Activated T-helper 9 cell treated with anti-CD3 and anti-CD28 coated beads, Interleukin-2, amount 50 U/mL, for 16 hours (primary cell): ENCODE measurements at regions not wholly inside any gene's neighbourhood (a gene's known extent, or its start where the extent isn't known, plus 50 kb on each side); places are given as distances from the start of the nearest gene placed in this dataset.

Source experiments
- DNase-seq: peaks from one replicate; pipeline ENCODE4 v3.0.0-alpha.2; 2020; ENCODE audit warnings: low read depth

DNA sequence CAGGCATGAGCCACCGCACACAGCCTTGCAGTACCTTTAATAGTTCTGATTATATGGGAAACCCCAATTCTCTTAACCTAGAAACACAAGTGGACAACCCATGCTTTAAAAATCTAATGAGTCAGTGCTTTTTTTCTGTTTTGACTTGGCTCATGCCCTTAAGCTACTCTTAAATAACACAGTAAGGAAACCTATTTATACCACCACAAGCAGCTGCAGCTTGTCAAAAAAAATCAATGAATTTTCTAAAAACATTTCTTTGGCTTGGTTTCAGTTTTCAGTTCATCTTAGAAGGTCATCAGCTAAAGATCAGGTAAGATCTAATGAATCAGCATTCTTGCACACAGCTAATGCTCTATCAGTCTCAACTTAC, 124.1 kb upstream of the DST start:
- no peak for DNase-seq

DNA sequence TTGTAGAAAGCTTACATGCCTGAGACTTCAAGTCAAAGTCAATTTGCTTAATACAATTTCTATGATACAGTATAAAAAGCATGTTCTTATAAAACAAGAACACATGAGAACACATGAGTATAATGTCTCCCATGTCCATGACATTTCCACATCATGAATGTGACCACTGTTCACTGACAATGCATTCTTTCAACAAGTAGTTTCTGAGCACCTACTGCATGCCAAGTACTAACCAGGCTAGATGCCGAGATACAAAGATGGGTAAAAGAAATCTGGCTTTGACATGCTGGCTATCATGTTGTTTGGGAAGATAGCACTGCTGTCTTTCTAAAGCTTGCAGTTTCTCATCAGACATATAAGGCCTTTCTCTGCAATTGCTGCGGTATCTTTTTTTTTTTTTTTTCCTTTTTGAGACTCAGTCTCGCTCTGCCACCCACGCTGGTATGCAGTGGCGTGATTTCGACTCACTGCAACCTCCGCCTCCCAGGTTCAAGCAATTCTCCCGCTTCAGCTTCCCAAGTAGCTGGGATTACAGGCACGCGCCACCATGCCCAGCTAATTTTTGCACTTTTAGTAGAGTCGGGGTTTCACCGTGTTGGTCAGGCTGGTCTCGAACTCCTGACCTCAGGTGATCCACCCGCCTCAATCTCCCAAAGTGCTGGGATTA, 123.6 kb upstream of the DST start:
- no peak for DNase-seq

DNA sequence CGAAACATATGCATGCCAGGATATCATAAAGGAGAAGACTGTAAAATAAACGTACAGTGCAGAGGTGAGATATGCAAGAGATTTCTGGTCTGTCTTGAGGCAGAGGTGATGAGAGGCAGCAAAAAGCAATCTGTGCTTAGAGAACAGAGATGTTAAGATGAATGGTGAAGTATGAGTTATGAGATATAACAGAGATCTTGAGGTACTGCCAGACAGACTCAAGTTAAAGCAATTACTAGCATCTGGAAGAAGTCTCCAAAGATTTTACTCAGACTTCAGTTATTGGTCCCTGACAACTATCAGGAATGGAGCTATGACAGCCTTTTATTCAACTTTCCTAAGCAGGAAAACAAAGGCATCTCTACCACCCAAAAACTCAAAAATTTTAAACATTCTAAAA, 122.8 kb upstream of the DST start:
- no peak for DNase-seq

DNA sequence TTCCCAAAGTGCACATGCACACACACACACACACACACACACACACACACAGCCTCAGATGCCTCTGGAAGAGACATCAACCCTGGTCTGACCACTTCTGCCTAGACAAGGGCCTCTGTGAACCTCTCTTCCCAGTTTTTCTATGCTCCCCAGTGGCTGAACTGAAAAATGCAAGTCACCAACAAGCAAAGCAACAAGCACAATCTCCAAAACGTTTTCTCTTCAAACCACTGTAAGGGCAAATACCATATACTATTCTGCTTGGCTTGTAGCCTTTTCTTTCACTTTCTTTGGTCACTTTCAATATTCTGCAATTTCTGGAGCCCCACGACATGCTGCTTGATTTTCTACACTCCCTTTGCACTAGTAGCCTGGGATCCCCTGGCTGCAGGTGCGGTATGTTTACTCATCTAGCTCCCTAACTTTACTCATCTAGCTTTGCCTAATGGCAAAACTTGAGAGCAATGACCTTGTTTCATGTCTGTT, 121.4 kb upstream of the DST start:
- DNase-seq, result no peak

DNA sequence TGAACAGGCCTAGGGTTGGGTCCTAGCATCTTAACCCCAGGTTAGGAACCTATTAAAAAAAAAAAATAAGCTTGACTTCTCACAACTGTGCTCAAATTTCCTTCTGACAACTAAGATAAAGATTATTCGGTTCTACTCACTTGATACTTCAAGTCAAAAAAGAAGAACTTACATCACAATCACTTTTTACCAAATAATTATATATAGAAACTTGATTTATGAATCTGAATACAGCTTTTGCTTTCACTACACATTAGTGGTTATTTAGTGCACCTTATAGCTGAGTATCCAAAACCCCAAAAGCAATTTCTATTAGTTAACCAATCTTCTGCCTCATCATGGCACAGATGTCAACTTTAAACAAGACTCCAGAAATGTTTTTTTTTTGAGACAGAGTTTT, 119.0 kb upstream of the DST start:
- DNase-seq, result no peak

DNA sequence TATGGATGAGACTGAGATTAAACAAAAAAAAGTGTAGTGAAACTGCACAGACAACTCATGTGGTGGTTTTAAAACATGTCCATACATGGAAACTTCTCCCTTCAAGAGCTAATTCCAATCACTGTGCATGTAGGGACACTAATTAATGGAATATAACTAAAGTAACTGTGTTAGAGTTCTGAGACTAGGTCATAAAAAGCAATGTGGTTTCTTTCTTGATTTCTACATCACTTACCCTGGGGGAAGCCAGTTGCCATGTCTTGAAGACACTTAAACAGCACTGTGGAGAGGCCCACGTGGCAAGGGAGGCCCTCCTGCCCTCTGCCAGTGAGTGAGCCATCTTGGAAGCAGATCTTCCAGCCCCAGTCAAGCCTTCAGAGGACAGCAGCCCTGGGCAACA, 118.2 kb upstream of the DST start:
- DNase-seq, result no peak

DNA sequence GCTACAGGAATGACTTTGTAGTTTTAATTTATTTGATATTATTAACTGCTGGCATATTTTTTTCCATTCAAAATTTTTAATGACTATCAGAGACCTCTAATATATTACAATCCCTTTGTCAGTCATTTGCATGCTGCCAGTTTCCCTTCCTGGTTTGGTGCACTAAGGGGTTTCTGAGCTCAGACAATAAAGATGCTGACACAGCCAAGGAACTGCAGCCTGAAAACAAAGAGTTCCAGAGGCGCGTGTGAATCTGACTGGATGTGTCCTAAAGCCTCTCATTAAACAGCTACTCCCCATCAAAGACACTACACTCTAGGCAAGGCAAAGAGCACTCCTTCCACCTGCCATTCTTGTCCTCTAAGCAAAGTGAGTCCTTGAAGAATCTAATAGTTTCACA, 116.8 kb upstream of the DST start:
- DNase-seq, result no peak

DNA sequence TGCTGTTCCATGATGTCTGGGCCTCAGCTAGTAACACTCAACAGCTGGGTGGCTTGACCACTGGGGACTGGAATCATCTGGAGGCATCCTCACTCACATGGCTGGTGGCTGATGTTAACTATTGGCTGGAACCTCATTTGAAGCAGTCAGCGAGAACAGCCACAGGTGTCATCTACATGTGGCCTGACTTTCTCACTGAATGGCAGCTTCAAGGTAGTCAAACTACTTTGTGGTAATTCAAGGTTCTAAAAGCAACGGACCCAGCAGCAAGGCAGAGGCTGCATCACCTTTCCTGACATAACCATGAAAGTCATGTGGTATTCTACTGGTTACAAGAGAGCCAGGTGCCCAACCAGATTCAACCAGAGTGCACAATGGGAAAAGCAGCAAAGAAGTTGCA, 115.9 kb upstream of the DST start:
- DNase-seq, result no peak

DNA sequence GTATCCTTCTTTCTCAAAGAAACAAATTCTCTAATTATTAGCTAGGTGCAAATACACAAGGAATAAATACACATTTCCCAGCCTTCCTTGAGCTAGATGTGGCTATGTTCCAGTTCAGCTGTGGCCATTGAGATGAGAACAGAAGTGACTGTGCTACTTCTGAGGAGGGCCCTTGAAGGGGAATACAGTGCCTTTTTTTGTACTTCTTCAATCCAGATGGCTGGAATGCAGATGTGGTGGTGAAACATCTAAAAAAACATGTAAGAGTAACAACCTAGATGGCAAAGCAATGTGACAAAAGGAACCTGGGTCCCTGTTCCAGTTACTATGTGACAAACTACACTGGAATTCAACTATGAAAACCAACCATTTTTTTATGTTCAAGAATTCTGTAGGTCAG, 115.4 kb upstream of the DST start:
- DNase-seq, result no peak

DNA sequence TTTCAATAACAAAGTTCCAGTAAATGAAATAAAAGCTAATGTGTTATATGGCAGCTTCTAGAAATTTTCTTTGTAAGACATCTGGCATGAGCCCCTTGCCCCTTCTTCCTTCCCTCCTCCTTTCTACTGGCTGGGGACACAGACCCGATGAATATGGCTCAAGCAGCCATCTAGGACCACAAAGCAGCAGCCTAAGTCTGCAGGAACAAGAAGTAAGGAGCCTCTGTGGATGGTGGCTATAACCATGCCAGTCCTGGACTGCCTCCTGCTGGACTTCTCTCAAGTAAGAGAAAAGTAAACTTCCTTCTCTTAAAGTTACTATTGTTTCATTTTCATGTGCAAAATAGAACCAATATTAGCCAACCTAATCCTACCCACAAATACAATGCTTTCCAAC, 114.9 kb upstream of the DST start:
- no peak for DNase-seq

DNA sequence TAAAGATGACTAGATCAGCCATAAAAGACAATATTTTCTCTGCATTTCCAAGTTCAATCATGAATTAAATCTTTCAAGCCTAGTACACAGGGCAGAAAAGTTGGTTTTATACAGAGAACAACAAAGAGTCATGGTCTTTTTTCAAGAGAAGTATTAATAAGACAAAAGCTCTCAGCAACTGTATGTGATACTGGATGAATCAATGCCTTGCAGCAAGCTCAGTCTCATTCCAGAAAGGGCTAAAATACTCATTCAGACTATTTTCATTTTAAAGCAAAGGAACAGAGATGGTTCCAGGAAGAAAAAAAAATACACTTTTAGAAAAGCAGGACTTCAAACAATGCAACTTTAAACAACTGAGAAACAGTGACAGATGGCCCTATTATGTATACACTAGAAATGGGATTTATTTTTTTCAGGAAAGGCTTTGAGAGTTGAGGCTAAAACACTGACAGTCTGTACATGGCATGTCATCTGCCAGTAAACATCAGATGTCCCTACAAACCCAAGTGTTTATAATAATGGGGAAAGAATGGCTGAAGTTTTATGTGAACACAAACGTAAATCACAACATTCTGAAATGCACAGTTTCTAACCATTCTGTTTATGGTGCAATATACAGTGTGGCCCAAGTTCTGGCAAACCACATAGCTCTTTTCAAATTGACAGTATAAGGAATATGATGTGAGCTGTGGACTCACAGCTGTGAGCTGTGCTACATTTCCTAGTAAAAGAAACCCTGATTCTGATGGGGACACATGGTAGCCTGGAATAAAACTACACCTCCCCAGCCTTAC, 114.3 kb upstream of the DST start:
- no peak for DNase-seq

DNA sequence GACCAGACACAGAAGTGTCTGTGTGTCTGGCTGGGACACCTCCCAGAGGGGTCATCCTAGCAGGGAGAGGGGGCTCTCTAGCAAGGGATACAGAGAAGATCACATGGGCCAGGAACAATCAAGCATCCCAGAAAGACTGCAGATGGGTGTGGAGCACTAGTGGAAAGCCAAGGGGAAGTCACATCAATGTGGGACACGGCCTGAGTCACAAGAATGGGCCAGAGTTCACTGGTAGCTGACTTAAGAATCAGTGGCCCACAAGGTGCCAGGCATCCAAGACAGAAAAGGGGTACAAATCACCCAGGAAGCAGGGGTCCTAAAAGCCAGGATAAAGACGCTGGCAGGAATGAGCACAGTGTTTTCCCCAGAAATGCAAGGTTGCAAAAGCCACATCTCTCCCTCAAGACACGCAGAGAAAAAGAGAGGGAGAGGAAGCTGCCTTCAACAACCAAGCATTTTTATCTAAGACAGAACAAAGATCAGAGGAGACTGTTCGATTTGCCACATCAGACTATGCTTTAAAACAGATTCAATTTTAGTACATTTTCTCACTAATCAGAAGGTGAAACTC, 113.6 kb upstream of the DST start:
- DNase-seq, result no peak

DNA sequence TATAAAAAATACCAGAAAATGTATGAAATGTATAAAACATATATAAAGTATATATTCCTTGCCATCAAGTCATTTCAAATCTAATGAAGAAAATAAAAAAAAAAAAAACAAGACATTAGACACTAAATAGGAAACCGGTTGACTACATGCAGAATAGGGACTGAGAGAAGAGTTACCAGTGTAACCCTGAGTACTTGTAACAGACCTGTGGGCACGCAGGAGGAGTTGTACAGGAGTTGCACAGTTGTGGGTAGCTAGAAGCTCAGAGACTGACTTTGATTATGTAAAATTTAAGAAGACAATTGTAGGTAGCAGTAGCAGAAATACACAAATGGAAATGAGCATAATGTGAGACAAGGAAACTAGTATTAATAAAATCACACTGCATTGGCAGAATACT, 112.4 kb upstream of the DST start:
- no peak for DNase-seq

DNA sequence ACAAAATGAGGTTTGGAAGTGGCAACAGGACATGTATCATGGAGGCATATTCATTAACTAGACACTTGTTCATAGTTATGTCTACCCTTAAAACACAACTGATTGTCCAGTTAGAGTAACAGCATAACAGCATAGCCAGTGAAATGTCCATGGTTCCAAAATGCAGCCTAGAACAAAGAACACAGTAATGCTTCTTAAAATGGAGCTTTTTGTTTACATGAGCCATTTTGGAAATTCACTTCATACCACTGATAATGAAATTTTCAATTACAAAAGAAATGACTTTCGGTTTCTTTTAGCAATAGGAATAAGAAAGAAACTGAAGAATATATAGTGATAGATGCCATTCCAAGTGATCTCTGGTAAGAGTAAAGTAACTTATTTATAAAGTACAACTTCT, 111.1 kb upstream of the DST start:
- DNase-seq, result no peak

DNA sequence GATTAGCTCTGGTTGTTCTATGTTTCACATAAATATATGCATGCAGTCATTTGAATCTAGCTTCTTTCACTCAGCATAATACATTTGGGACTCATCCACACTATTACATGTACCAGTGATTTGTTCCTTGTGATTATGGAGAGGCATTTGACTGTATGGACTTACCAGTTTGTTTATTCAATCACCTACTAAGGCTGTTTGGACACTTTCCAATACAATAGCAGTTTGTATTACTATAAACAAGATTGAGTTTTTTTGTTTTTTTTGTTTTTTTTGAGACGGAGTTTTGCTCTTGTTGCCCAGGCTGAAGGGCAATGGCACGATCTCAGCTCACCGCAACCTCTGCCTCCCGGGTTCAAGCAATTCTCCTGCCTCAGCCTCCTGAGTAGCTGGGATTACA, 109.8 kb upstream of the DST start:
- DNase-seq, result no peak

DNA sequence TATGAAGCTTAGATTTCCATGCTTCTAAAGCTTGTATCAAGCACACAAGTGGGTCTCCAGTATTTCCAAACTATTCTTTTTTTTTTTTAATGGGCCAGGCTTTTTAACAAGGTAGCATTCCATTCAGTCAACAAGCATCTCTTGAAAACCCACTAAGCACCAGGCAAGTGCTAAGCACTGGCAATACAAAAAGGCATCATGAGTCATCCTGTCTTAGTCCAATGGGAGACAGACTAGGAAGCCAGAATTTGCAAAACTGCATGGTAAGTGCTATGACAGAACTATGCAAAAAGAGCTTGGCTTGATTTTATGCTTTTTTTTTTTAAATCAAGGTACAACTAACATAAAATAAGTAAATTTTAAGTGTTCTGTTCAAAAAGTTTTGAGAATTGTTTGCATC, 109.3 kb upstream of the DST start:
- DNase-seq, result no peak

DNA sequence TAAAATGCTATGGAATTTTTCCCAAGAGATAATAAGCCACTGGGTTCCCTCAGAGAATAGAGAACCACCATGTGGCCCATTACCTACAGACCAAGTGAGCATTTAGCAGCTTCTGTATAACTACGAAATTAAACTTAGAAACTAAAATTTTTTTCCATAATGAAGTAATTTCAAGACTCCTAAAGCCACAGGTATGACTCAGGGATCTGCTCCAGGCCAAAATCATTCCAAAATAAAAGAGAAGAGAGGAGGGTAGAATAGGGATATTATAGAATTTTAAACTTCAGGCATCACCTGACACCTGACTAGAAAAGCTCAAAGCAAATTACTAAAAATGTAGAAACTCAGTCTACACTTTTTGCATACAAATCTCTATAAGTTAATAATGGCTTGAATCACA, 108.9 kb upstream of the DST start:
- no peak for DNase-seq

DNA sequence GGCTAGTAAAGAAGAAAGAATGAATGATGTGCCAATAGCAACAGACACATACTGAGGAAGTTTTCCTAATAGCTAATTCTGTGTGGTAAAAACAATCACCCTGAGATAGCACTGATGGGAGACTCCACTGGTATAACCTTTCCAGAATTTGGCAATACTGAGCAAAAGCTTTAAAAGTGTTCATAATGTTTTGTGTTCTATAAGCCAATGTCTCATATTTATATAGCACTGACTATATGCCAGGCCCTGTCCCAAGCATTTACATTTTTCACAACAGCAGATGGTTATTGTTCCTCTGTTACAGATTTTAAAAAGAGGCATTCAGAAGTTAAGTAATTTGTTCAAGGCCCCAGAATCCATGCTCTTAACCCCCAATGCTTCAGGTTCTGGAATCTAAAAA, 108.0 kb upstream of the DST start:
- DNase-seq, result no peak

DNA sequence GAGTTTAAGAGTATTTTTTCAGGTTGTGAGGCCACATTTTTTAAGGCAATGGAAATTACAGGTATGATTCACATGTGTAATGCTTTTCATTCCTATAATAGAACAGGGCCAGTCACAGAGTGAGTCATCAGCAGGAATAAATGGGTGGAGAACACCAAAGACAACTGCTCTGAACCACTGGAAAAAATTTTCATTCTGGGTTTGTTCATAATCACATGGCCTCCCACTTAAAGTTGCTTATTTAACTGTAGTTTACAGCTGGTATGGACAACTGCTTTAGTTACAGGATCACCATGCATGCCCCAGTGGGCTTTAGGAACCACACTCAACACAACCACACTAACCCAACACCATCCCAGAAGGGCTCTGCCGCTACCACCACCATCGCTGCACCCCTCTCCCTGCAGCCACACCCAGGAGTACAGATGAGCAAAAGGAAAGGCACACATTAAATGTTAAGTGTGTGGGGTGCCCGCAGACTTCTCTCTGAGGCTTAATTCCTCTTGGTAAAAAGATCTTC, 107.0 kb upstream of the DST start:
- DNase-seq, result no peak

DNA sequence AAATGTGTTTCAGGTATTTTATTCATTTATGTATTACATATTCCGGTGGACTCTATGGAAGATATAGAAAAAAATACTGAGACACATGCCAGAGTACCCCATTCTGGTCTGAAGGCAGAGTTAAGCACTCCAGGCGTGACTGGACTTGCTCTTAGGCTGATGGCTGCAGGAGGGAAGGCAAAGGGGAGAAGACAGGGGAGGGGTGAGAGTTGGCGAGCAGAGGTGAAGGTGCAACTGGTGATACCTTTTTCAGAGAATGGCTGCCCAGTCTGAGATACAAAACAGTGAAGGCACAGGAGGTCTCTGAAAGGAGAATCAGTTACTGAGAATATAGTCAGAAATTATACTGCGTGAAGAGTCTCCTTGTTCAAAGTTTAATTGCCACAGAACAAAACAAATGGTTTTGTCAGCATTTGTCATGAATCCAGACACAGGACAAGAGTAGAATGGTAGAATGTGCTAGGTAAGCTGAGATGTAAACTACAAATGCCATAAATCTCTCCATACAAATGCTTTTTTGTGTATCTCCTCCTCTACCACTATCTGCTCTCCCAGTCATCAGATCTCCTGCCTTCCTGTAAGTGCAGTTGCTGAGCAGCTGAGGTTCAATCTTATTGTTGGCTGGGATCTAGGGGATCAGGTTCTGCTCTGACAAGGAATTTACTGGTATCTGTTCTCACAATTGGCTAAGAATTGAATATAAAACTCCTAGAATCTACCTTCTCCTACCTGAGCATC, 104.2 kb upstream of the DST start:
- DNase-seq, result no peak

DNA sequence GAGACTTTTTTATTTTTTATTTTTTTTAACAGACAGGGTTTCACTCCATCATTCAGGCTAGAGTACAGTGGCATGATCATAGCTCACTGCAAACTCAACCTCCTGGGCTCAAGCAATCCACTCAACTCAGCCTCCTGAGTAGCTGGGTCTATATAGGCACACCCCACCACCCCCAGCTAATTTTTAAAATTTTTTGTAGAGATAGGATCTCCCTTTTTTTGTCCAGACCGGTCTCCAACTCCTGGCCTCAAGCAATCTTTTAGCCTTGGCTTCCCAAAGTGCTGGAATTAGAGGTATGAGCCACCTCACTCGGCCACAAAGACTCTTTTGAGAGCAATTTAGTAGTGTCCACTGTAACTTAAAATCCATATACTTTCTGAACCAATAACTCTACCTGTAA, 103.3 kb upstream of the DST start:
- no peak for DNase-seq

DNA sequence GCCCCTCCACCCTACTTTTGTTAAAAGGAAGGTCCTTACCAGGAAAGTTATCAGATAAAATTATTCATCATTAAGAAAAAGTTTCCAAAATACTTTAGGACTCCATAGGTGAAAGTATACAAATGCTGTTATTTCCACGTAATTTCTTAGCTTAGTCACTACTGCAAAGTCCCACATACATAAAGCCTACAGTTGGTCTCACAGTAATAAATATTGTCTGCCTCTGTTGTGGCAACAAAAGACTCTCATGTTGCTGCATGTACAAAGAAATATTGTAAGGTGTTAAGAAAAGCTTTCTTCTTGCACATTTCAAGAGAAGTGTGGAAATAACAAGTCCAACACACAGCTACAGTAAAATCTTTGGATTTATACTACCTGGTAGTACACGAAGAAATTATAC, 102.4 kb upstream of the DST start:
- DNase-seq, result no peak

DNA sequence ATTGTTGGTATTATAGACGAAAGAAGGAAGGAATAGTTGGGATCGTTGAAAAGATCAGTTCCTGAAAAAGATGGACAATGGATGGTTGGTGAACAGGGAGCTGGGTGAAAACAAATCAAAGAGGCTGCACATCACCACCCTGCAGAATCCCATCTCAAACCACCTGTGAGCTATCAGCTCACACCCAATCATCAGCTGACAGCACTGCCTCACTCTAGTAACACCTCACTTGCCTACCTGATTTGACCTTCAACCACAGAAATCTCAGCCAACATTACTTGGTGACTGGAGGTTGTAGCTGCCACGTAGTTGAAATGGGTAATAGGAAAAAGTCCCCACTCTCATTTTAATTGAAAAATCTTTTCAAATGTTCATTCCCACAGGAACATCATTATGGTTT, 101.8 kb upstream of the DST start:
- no peak for DNase-seq
